ENCODE measurements at regions not wholly inside any gene's neighbourhood (a gene's known extent, or its start where the extent isn't known, plus 50 kb on each side); places are given as distances from the start of the nearest gene placed in this dataset.

DNA sequence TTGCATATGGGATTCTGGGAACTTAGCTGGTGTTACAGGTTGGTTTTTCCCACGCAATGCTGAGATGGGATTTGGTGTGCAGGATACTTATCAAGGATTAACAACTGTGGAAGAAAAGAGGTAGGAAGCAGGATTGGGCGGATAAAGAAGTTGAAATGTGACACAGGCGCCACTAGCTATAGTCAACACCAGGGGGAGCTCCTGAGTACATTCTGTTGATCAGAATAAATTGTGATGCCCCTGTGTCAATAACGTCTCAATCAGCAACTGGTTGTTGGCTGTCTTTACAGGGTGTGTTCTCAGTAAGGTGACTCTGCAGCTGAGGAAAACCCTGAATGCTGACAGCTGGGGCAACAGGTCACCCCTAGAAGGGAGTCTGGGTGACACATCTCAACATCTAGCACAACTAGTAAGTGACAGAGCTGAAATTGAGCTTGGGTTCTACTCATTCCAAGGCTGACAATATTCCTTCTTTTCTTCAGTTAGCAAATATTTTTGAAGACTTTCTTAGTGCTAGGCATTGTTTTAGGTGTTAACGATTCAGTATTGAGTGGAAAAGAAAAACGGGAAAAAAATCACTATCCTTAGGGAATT lies 143.0 kb downstream of the ARL6IP6 start:
- no peaks in the 10 kb centered on the region for H3K36me3 ChIP-seq
- H3K27me3 ChIP-seq: no peaks in the 10 kb centered on the region
- no peak overlapping the region for H3K27ac ChIP-seq
- H3K4me1 ChIP-seq (ENCODE audit: control insufficient read depth in 1 of 2, insufficient read depth in 1 of 2, low read depth in 1 of 2, low read length in 1 of 2): no peaks in the 10 kb centered on the region
- H3K9me3 ChIP-seq: no peaks in the 10 kb centered on the region
- no peak overlapping the region for H3K4me3 ChIP-seq (ENCODE audit: low read depth in 1 of 2, low read length in 1 of 2)
- TF ChIP-seq CTCF (IDR thresholded peaks at IDR 0.05): no peak

DNA sequence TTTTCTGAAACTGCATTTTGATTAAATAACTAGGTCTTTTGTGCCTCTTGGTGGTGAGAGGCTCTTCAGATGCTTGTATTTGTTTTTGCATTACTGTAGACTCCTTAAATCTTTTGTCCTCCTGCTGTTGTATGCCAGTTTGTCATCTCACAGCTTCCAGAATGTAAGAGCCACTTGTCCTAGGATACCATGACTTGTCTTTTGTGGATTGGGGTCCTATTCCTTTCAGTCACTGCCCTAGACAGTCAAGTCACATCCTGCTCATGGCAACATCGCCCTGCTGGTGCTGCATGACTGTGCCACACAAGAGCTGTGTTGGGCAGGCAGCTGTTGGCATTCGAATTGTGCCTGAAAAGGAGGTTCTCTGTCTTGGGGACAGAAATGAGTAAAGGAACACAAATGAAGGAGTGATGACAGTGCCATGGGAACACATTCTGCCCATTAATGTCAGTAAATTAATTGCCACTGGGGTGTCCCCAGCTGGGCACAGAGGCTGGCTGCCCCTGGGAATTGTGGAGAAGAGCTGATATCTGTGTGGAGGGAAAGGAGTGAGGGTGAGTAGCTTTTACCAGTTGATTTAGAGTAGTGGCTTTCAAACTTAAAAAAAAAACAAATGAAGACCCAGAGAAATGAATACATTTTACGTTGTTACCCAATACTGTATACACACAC lies 140.3 kb downstream of the ARL6IP6 start:
- H3K4me3 ChIP-seq (ENCODE audit: low read depth in 1 of 2, low read length in 1 of 2): no peak overlapping the region
- H3K36me3 ChIP-seq: no peaks in the 10 kb centered on the region
- H3K27me3 ChIP-seq: no peaks in the 10 kb centered on the region
- no peak for TF ChIP-seq CTCF (IDR thresholded peaks at IDR 0.05)
- no peaks in the 10 kb centered on the region for H3K4me1 ChIP-seq (ENCODE audit: control insufficient read depth in 1 of 2, insufficient read depth in 1 of 2, low read depth in 1 of 2, low read length in 1 of 2)
- no peaks in the 10 kb centered on the region for H3K9me3 ChIP-seq
- no peak overlapping the region for H3K27ac ChIP-seq

- no peak overlapping the region for H3K4me3 ChIP-seq (ENCODE audit: low read depth in 1 of 2, low read length in 1 of 2)
- no peaks in the 10 kb centered on the region for H3K9me3 ChIP-seq
- H3K27me3 ChIP-seq: no peaks in the 10 kb centered on the region
- H3K27ac ChIP-seq: no peak overlapping the region
- no peak for TF ChIP-seq CTCF (IDR thresholded peaks at IDR 0.05)
- no peaks in the 10 kb centered on the region for H3K36me3 ChIP-seq
- no peaks in the 10 kb centered on the region for H3K4me1 ChIP-seq (ENCODE audit: control insufficient read depth in 1 of 2, insufficient read depth in 1 of 2, low read depth in 1 of 2, low read length in 1 of 2)
These were observed 128.5 kb downstream of the ARL6IP6 start for GRCh38 chr2:152846697-152847470.

- Histone ChIP-seq H3K27me3 (no peaks in the 10 kb centered on the region), H3K27ac (no peak overlapping the region), H3K4me3 (ENCODE audit: low read depth in 1 of 2, low read length in 1 of 2) (no peak overlapping the region), H3K9me3 (no peaks in the 10 kb centered on the region), H3K4me1 (ENCODE audit: control insufficient read depth in 1 of 2, insufficient read depth in 1 of 2, low read depth in 1 of 2, low read length in 1 of 2) (no peaks in the 10 kb centered on the region), H3K36me3 (no peaks in the 10 kb centered on the region)
- TF ChIP-seq CTCF (IDR thresholded peaks at IDR 0.05): no peak
These were observed 117.3 kb downstream of the ARL6IP6 start for GRCh38 chr2:152835674-152836073.

GRCh38 chr2:152827944-152828343 lies 109.5 kb downstream of the ARL6IP6 start:
- no peak for TF ChIP-seq CTCF (IDR thresholded peaks at IDR 0.05)
- Histone ChIP-seq H3K4me3 (ENCODE audit: low read depth in 1 of 2, low read length in 1 of 2) (no peak overlapping the region), H3K27ac (no peak overlapping the region), H3K4me1 (ENCODE audit: control insufficient read depth in 1 of 2, insufficient read depth in 1 of 2, low read depth in 1 of 2, low read length in 1 of 2) (no peaks in the 10 kb centered on the region), H3K27me3 (no peaks in the 10 kb centered on the region), H3K9me3 (no peaks in the 10 kb centered on the region), H3K36me3 (no peaks in the 10 kb centered on the region)

Measured in neutrophil (primary cell).